GM18498 (cell line): ENCODE measurements at regions not wholly inside any gene's neighbourhood (a gene's known extent, or its start where the extent isn't known, plus 50 kb on each side); places are given as distances from the start of the nearest gene placed in this dataset.

Experiments used
- ATAC-seq: cut with Tn5 transposase; IDR thresholded peaks from one replicate; pipeline ENCODE4 v1.9.1; 2021; ENCODE audit warnings: mild to moderate bottlenecking, moderate library complexity; ENCODE audit not compliant: unreplicated experiment

GRCh38 chr16:80309178-80309577 is 231.6 kb upstream of the DYNLRB2 start:
- no peak for ATAC-seq

GRCh38 chr16:80305410-80305809 is 235.4 kb upstream of the DYNLRB2 start:
- ATAC-seq: no peak

- ATAC-seq: no peak
Measured at GRCh38 chr16:80303691-80304090, 237.1 kb upstream of the DYNLRB2 start.

DNA sequence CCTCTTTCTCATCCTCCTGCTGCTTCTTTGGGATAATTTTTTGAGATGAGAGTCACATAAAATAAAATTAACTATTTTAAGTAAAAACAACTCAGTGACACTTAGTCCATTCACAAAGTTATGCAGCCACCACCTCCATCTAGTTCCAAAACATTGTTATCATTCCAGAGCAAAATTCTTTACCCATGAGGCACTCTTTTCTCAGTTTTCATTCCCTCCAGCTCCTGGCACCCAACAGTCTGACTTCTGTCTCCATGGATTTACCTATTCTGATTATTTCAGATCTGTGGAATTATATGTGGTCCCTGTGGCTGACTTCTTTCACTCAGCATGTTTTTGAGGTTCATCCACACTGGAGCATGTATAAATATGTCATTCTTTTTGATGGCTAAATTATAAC is 239.9 kb upstream of the DYNLRB2 start:
- no peak for ATAC-seq

DNA sequence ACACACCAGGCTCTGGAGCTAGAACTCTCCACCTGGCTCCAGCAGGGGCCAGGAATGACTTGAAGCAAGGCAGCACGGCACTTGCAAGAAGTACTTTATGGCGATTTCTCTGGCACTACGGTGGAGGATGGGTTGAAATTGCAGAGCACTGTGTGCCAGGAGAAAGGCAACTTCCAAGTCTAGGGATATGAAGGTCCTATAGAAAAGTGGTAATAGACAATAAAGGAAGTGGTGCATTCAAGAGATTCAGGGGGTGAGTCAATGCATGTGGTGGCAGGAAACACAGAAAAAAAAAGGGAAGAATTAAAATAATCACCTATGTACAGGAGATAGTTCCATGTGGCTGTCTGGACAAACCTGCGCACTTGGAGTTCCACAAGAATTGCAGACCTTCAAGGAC is 240.3 kb upstream of the DYNLRB2 start:
- ATAC-seq: no peak

DNA sequence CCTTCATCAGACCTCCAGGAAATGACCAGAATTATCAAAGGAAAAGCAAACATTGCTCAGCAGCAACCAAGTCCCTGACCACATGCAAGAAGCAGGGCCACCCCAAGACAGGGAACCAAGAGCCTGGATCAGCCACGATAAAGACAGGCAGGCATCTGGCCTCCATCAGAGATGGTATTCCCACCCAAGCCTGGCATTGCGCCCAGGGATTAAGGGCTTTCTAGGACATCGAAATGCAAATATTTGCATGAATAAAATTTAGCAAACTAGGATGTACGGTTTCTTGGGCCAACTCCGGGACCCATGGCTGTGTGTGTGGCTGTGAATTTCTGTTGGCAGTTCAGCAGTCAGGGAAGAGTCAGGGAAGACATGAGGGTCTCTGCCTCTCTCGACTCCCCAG is 241.4 kb upstream of the DYNLRB2 start:
- no peak for ATAC-seq

DNA sequence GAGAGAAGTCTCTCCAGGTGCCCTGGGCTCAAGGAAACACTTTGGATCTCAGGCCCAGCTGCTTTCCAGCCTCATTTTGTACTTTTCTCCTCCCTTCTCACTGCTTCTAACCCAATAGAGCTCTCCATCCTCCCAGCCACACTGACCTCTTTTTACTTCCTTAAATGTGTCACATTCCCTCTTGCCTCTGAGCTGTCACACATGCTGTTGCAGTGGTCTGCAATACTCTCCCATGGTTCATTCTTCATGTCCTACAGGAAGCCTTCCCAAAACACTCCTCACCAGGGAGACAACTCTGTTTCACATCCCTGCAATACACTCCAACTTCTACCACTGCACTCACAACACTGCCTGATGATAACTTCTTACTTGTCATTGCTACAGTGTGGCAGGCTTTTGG is 242.1 kb upstream of the DYNLRB2 start:
- ATAC-seq: no peak

GRCh38 chr16:80296034-80296433 is 244.8 kb upstream of the DYNLRB2 start:
- no peak for ATAC-seq

- no peak for ATAC-seq
Measured at GRCh38 chr16:80294172-80294571, 246.6 kb upstream of the DYNLRB2 start.

DNA sequence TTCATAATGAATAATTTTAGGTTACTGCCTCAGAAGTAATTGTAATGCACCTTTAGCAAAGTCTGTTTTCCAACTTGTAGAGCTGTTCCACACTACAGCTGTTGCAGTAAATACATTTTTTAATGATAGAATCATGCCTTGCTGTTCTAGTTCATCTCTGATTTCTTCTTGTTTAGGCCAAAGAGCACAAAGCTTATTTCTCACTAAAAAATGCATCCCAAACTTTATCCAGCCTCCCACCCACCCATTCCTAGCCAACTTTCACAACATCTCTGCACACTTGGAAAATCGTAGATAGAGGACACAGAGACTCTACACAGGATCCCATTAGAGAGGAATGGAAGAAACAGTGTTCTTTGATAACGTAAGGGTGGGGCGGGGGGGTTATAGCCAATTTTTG is 252.2 kb upstream of the DYNLRB2 start:
- ATAC-seq: no peak

GRCh38 chr16:80287674-80288073 is 253.1 kb upstream of the DYNLRB2 start:
- no peak for ATAC-seq

DNA sequence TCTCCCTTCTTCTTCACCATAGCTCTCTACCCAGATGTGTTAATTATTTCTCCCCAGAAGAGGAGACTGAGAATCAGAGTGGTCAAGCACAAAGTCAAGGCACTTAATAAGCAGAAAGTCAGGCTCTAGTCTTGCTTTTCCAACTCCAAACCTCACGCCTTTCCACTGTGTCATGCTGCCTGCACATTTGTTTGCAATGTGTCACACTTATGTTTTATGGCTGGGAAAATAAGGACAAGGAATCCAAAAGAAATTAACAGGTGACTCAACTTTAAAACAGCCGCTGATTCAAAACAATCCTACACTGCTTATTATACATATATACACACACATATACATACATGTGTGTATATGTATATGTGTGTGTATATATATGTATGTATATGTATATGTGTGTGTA is 255.7 kb upstream of the DYNLRB2 start:
- no peak for ATAC-seq

- no peak for ATAC-seq
Measured at GRCh38 chr16:80283466-80284392, 257.1 kb upstream of the DYNLRB2 start.

DNA sequence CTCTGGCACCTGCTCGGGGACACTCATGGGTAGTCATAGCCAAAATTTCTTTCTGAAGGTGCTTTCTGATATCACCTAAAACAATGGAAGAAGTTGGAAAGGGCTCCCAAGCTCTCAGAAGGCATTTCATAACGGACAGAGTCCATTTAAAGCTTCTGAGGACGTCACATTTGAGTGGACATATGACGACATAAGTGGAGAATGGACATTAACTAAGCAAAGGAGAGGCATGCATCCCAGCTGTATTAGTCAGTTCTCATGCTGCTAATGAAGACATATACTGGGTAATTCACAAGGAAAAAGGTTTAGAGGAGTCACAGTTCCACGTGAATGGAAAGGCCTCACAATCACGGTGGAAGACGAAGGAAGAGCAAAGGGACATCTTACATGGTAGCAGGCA is 260.2 kb upstream of the DYNLRB2 start:
- no peak for ATAC-seq

GRCh38 chr16:80279656-80280055 is 261.1 kb upstream of the DYNLRB2 start:
- no peak for ATAC-seq

DNA sequence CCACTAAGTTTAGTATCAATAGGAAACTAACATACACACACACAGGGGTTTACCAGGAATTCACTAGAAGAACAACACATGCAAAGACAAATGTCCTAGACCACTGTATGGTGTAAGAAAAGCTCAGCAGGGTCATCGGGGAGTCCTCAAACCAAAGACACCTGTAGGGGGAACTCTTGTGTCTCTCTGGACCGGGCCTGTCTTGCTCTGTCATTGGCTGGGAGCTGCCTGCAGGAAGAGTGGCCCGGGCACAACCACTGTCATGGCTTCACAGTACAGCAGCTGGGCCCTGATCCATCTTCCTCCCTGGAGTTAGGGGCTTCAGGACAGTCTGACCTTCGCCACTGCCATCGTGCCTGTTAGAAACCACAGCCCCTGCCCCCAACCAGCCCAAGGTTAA is 263.6 kb upstream of the DYNLRB2 start:
- no peak for ATAC-seq

GRCh38 chr16:80274576-80275191 is 266.1 kb upstream of the DYNLRB2 start:
- ATAC-seq: no peak

DNA sequence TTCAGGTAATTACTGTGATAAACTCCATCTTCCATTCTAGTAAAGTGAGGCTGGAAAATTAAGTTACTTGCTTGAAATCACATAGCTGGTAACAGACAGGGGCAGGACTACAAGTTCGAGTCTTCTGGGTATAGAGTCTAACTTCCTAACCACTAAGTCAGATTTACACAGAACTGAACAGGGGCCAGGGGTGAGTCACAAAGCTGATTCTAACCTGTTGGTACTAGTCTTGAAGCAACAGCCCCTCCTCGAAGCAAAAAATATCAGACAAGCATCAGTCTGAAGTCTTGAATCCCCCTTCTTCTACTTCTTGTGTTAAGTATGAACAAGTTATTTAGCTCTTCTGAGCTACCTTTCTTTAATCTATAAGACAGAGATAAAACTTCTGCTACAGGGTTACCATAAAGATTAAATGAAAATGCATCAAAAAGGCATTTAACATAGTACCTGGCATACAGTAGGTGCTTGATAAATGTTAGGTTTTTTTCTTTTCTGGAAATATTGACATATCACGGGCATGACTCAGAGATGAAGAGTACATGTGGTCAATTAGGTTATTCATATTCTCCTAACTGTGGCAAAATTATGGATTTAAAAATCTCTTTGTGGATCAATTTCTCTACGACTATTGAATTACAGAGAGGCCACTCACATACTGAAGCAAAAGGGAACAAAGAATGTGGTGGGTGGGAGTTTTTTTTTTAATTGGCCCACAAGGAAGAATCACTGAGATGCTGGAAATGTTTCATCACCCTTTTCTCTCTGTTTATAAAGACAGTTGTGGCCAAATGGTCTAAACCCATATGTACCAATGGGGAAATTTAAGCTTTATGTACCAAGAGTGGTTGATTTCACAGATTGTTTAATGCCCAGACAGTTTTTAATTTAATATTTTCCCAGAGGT is 266.9 kb upstream of the DYNLRB2 start:
- ATAC-seq: no peak

- no peak for ATAC-seq
Measured at GRCh38 chr16:80265624-80266306, 275.0 kb upstream of the DYNLRB2 start.

GRCh38 chr16:80263848-80264694 is 276.7 kb upstream of the DYNLRB2 start:
- ATAC-seq: no peak
